Activated CD8-positive, alpha-beta T cell treated with anti-CD3 and anti-CD28 coated beads for 36 hours (primary cell): ENCODE measurements at regions not wholly inside any gene's neighbourhood (a gene's known extent, or its start where the extent isn't known, plus 50 kb on each side); places are given as distances from the start of the nearest gene placed in this dataset.

ENCODE experiments used
- ATAC-seq: fragments of 200-7000 bp; cut with Tn5 transposase; one replicate; pipeline ENCODE4 v1.10.0; 2021; ENCODE audit warnings: mild to moderate bottlenecking, moderate library complexity
- CTCF ChIA-PET: fragments of 350-600 bp; sonication (Branson Sonifier 250); formaldehyde crosslinking; loops from one replicate; lab custom pipeline; 2021; ENCODE audit warnings: antibody characterized with exemption; lab: Charles Lee
- POLR2A ChIA-PET: fragments of 350-600 bp; sonication (Branson Sonifier 250); formaldehyde crosslinking; loops from one replicate; lab custom pipeline; 2021; ENCODE audit warnings: antibody characterized with exemption; lab: Charles Lee
- DNase-seq: peaks from one replicate; pipeline ENCODE4 v3.0.0-alpha.2; 2020
- H3K27ac Mint-ChIP-seq: one replicate; pipeline ENCODE4 v1.8.0; 2021; ENCODE audit warnings: mild to moderate bottlenecking, mixed read lengths
- H3K27me3 Mint-ChIP-seq: one replicate; pipeline ENCODE4 v1.8.0; 2021; ENCODE audit warnings: mixed read lengths
- H3K36me3 Mint-ChIP-seq: one replicate; pipeline ENCODE4 v1.8.0; 2021; ENCODE audit warnings: low read depth, mixed read lengths
- H3K4me1 Mint-ChIP-seq: one replicate; pipeline ENCODE4 v1.8.0; 2021; ENCODE audit warnings: low read depth, mixed read lengths
- H3K4me3 Mint-ChIP-seq: one replicate; pipeline ENCODE4 v1.8.0; 2021; ENCODE audit warnings: mild to moderate bottlenecking, moderate library complexity, mixed read lengths
- H3K9me3 Mint-ChIP-seq: one replicate; pipeline ENCODE4 v1.8.0; 2021; ENCODE audit warnings: mixed read lengths
- intact Hi-C: fragments of 100-400 bp; cut with micrococcal nuclease; formaldehyde crosslinking; loops from one replicate; pipeline ENCODE4 v1.10.0; 2022
- TF ChIP-seq, protein P1 (sequence below): fragments of 200-600 bp; IDR thresholded peaks from one replicate; pipeline ENCODE4 v1.8.0; 2022; ENCODE audit warnings: antibody characterized with exemption, mild to moderate bottlenecking

DNA sequence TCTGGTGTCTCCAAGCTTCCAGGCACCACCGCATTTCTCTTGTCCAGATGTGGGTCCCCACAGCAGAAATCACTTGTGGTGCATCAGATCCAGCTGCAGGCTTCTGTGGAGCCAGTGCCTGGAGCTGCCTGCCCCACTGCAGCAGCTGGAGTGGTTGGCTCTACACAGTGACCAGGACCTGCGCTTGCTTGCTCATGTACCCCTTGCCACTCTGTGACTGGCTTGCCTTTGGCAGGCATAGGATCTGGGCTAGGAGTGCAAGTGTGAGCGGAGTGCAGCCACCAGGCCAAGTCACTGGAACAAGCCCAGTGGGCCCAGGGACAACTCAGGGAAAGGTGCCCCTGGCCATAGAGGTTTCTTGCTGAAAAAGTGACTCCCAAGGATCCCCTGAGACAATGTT lies 1400.0 kb upstream of the ALCAM start:
- no peaks in the 10 kb centered on the region for H3K27me3 Mint-ChIP-seq
- TF ChIP-seq, protein P1, sequence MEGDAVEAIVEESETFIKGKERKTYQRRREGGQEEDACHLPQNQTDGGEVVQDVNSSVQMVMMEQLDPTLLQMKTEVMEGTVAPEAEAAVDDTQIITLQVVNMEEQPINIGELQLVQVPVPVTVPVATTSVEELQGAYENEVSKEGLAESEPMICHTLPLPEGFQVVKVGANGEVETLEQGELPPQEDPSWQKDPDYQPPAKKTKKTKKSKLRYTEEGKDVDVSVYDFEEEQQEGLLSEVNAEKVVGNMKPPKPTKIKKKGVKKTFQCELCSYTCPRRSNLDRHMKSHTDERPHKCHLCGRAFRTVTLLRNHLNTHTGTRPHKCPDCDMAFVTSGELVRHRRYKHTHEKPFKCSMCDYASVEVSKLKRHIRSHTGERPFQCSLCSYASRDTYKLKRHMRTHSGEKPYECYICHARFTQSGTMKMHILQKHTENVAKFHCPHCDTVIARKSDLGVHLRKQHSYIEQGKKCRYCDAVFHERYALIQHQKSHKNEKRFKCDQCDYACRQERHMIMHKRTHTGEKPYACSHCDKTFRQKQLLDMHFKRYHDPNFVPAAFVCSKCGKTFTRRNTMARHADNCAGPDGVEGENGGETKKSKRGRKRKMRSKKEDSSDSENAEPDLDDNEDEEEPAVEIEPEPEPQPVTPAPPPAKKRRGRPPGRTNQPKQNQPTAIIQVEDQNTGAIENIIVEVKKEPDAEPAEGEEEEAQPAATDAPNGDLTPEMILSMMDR: no peak
- no peak overlapping the region for H3K4me3 Mint-ChIP-seq
- POLR2A ChIA-PET: no interaction called here
- ATAC-seq (no peak), DNase-seq (no peak)
- intact Hi-C loops: no loop called here
- H3K9me3 Mint-ChIP-seq: peaks cover 5% of the 10 kb centered on the region
- CTCF ChIA-PET: no interaction called here
- no peaks in the 10 kb centered on the region for H3K4me1 Mint-ChIP-seq
- no peaks in the 10 kb centered on the region for H3K36me3 Mint-ChIP-seq
- H3K27ac Mint-ChIP-seq: no peak overlapping the region

DNA sequence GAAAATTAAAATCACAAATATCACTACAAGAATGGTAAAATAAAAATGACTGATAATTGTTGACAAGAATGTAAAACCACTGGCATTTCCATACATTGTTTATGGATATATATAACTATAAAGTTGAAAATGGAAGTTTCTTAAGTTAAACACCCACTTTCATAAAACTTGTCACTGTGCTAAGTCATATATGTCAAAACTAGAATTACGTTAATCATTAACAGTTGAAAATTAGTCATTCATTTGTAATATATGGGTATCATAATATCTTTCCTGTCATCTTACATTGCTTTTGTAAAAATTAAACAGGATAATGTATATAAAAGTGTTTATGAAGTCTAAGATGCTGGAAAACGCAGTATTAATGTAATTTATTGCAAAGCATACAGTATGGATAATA lies 1398.6 kb upstream of the ALCAM start:
- Mint-ChIP-seq H3K4me1 (no peaks in the 10 kb centered on the region), H3K27ac (no peak overlapping the region), H3K4me3 (no peak overlapping the region), H3K36me3 (no peaks in the 10 kb centered on the region), H3K9me3 (peaks cover 5% of the 10 kb centered on the region), H3K27me3 (no peaks in the 10 kb centered on the region)
- DNase-seq (no peak), ATAC-seq (no peak)
- ChIA-PET CTCF (no interaction called here), POLR2A (no interaction called here)
- intact Hi-C loops: no loop called here
- TF ChIP-seq, protein P1: no peak

DNA sequence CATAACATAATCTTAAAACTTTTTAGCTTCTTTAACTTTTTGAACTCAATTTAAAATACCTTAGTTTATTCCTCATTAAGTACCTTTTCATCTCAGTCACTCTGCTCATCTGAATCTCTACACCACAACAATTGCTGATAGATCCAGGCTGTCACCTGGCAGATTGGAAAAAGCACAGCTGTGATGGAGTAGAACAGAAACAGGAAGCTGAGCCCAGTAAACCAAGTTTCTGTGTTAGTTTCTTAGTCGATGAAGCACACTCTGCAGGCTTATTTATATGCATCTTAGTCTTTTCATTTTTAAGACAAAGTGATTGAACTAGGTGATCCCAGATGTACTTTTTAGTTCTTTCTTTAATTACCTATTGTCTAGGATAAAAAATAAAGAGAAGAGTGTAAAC lies 1398.0 kb upstream of the ALCAM start:
- no peak overlapping the region for H3K4me3 Mint-ChIP-seq
- no peaks in the 10 kb centered on the region for H3K4me1 Mint-ChIP-seq
- ATAC-seq (no peak), DNase-seq (no peak)
- POLR2A ChIA-PET: no interaction called here
- H3K27ac Mint-ChIP-seq: no peak overlapping the region
- H3K27me3 Mint-ChIP-seq: no peaks in the 10 kb centered on the region
- TF ChIP-seq, protein P1: no peak
- peaks cover 5% of the 10 kb centered on the region for H3K9me3 Mint-ChIP-seq
- intact Hi-C loops: no loop called here
- no peaks in the 10 kb centered on the region for H3K36me3 Mint-ChIP-seq
- CTCF ChIA-PET: no interaction called here

DNA sequence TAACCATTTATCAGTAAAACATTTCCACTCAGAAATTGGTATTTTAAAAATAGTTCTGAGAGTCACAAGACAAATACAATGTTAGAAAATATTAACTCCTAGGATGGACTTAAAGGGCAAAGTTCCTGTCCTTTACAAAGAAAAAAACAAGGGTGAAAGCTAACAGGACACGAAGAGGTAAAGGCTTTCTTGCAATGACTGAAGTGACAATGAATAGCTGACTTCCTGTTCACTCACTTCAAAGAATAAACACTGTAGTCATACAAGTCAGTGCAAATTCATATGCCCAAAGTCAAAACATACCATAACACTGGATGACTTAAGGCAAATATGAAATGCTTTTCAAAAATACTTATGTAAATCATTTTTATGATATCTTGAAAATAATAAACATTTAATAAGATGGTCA lies 1389.8 kb upstream of the ALCAM start:
- Mint-ChIP-seq H3K4me3 (no peak overlapping the region), H3K9me3 (peaks cover 4% of the 10 kb centered on the region), H3K27ac (no peak overlapping the region), H3K36me3 (no peaks in the 10 kb centered on the region), H3K27me3 (no peaks in the 10 kb centered on the region), H3K4me1 (no peaks in the 10 kb centered on the region)
- ATAC-seq (no peak), DNase-seq (no peak)
- POLR2A ChIA-PET: no interaction called here
- intact Hi-C loops: no loop called here
- TF ChIP-seq, protein P1: no peak
- CTCF ChIA-PET: no interaction called here

DNA sequence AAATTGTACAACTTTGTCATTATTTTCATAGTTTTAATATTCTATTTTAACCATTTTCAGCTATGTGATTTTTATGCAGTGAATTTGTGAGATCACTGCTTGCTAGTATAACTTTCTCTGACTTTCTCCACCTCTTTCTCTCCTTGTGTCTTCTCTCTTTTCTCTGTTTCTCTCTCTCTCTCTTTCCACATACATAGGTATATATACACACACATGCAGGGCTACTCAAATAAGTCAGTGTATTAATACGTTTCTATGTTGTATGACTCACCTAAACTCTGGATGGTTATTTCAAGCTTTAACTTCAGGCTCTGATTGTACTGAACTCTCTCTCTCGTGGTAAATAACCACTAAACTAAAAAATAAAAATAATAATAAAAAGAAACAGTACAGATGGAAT lies 1389.3 kb upstream of the ALCAM start:
- Mint-ChIP-seq H3K4me3 (no peak overlapping the region), H3K4me1 (no peaks in the 10 kb centered on the region), H3K36me3 (no peaks in the 10 kb centered on the region), H3K9me3 (peaks cover 2% of the 10 kb centered on the region), H3K27ac (no peak overlapping the region), H3K27me3 (no peaks in the 10 kb centered on the region)
- ATAC-seq (no peak), DNase-seq (no peak)
- intact Hi-C loops: no loop called here
- TF ChIP-seq, protein P1: no peak
- POLR2A ChIA-PET: no interaction called here
- CTCF ChIA-PET: no interaction called here
